SK-N-SH (cell line): ENCODE measurements at regions not wholly inside any gene's neighbourhood (a gene's known extent, or its start where the extent isn't known, plus 50 kb on each side); places are given as distances from the start of the nearest gene placed in this dataset.

Source experiments
- CTCF ChIA-PET: fragments of 300-600, 350-600 bp; formaldehyde crosslinking; extraction: SDS; loops from one replicate; lab custom pipeline; 2021; lab: Yijun Ruan, JAX
- POLR2A ChIA-PET: fragments of 350-600 bp; sonication (Branson Sonifier 250); formaldehyde crosslinking; extraction: SDS; loops from one replicate; lab custom pipeline; 2020; ENCODE audit warnings: antibody characterized with exemption, inconsistent platforms; lab: Yijun Ruan, JAX
- DNase-seq: peaks from one replicate; pipeline ENCODE4 v3.0.0; 2012
- H2AFZ ChIP-seq: fragments of 200-600 bp; sonication (generic); 2 replicates; pipeline ENCODE4 v1.8.1; 2016; ENCODE audit warnings: antibody characterized with exemption, mild to moderate bottlenecking, low read depth
- H3F3A ChIP-seq: fragments of 200-600 bp; sonication (generic); replicated peaks from 2 replicates; pipeline ENCODE3; 2016; ENCODE audit warnings: antibody characterized with exemption, mild to moderate bottlenecking; ENCODE audit not compliant: insufficient read depth
- H3K27ac ChIP-seq, 2 experiments: fragments of 200-500 bp in 1 of 2; fragments of 200-600 bp in 1 of 2; sonication (Bioruptor generic) in 1 of 2; sonication (generic), shearing (Covaris generic) in 1 of 2; 2 replicates each; pipeline versions ENCODE4 v1.5.1 to v1.6.1; 2014 to 2016; ENCODE audit warnings: low read depth in 2 of 2, inconsistent platforms in 1 of 2, low read length in 1 of 2, mild to moderate bottlenecking in 1 of 2, mixed read lengths in 1 of 2
- H3K27me3 ChIP-seq: fragments of 200-600 bp; sonication (generic), shearing (Covaris generic); 2 replicates; pipeline ENCODE4 v1.6.1; 2016; ENCODE audit warnings: mixed run types; ENCODE audit not compliant: insufficient read depth
- H3K36me3 ChIP-seq, 2 experiments: fragments of 200-500 bp in 1 of 2; fragments of 200-600 bp in 1 of 2; sonication (Bioruptor generic) in 1 of 2; sonication (generic) in 1 of 2; replicated peaks in 1 of 2; 2 replicates each; pipeline versions ENCODE3 to v1.5.1; 2014 to 2016; ENCODE audit warnings: low read length in 1 of 2, mild to moderate bottlenecking in 1 of 2; ENCODE audit not compliant: insufficient read depth in 2 of 2, control insufficient read depth in 1 of 2
- H3K4me1 ChIP-seq, 2 experiments: fragments of 200-500 bp in 1 of 2; fragments of 200-600 bp in 1 of 2; sonication (Bioruptor generic) in 1 of 2; sonication (generic), shearing (Covaris generic) in 1 of 2; 2 replicates each; pipeline versions ENCODE4 v1.5.1 to v1.6.1; 2014 to 2016; ENCODE audit warnings: low read depth in 1 of 2, low read length in 1 of 2, mixed run types in 1 of 2; ENCODE audit not compliant: insufficient read depth in 2 of 2, control insufficient read depth in 1 of 2
- H3K4me2 ChIP-seq: fragments of 200-600 bp; sonication (generic), shearing (Covaris generic); 2 replicates; pipeline ENCODE4 v1.6.1; 2017; ENCODE audit warnings: mixed run types
- H3K4me3 ChIP-seq, 2 experiments: fragments of 200-500 bp in 1 of 2; fragments of 200-600 bp in 1 of 2; sonication (Bioruptor generic) in 1 of 2; sonication (generic), shearing (Covaris generic) in 1 of 2; 2 replicates each; pipeline versions ENCODE4 v1.5.1 to v1.8.1; 2014 to 2016; ENCODE audit warnings: low read depth in 2 of 2, inconsistent platforms in 1 of 2, low read length in 1 of 2, mild to moderate bottlenecking in 1 of 2, mixed read lengths in 1 of 2, moderate library complexity in 1 of 2
- H3K79me2 ChIP-seq: fragments of 200-600 bp; sonication (generic); 2 replicates; pipeline ENCODE4 v1.8.1; 2017; ENCODE audit warnings: mild to moderate bottlenecking; ENCODE audit not compliant: insufficient read depth
- H3K9ac ChIP-seq: fragments of 200-600 bp; sonication (generic); 2 replicates; pipeline ENCODE4 v1.6.1; 2017; ENCODE audit warnings: mixed run types
- H3K9me2 ChIP-seq: fragments of 200-600 bp; sonication (generic); 2 replicates; pipeline ENCODE4 v1.6.1; 2017; ENCODE audit warnings: mixed run types
- H3K9me3 ChIP-seq: fragments of 200-600 bp; sonication (generic); 2 replicates; pipeline ENCODE4 v1.6.1; 2017; ENCODE audit warnings: mixed run types, mild to moderate bottlenecking, moderate library complexity
- H4K20me1 ChIP-seq: fragments of 200-600 bp; sonication (generic); 2 replicates; pipeline ENCODE4 v1.6.1; 2017; ENCODE audit warnings: mild to moderate bottlenecking, mixed run types; ENCODE audit not compliant: insufficient read depth
- CTCF ChIP-seq: fragments of 200-600 bp; sonication (generic); IDR thresholded peaks from 2 replicates; pipeline ENCODE4 v1.6.1; 2017; ENCODE audit warnings: antibody characterized with exemption, mild to moderate bottlenecking, moderate library complexity
- ELF1 ChIP-seq: IDR thresholded peaks from 2 replicates; pipeline ENCODE4 v1.4.0; 2012
- FOXJ3 ChIP-seq: sonication (generic); formaldehyde crosslinking; IDR thresholded peaks from 2 replicates; pipeline ENCODE4 v1.5.1; 2020; ENCODE audit warnings: mild to moderate bottlenecking, missing genetic modification reagents
- FOXM1 ChIP-seq: IDR thresholded peaks from 2 replicates; pipeline ENCODE4 v1.4.0; 2012; ENCODE audit warnings: low read depth, mild to moderate bottlenecking
- GABPA ChIP-seq: IDR thresholded peaks from 2 replicates; pipeline ENCODE4 v1.4.0; 2012; ENCODE audit warnings: low read depth, mild to moderate bottlenecking
- GATA2 ChIP-seq: sonication (generic); formaldehyde crosslinking; IDR thresholded peaks from 2 replicates; pipeline ENCODE4 v1.5.0; 2020; ENCODE audit warnings: mild to moderate bottlenecking, missing genetic modification reagents
- JUND ChIP-seq: IDR thresholded peaks from 2 replicates; pipeline ENCODE4 v1.4.0; 2012
- MAX ChIP-seq: IDR thresholded peaks from 2 replicates; pipeline ENCODE4 v1.4.0; 2012; ENCODE audit warnings: low read depth
- MXI1 ChIP-seq: IDR thresholded peaks from 2 replicates; pipeline ENCODE4 v1.6.1; 2012; ENCODE audit warnings: mild to moderate bottlenecking, low read depth, low read length, improper control_type of control experiment
- NFIC ChIP-seq: IDR thresholded peaks from 2 replicates; pipeline ENCODE4 v1.4.0; 2012; ENCODE audit warnings: borderline replicate concordance
- NRF1 ChIP-seq: IDR thresholded peaks from 2 replicates; pipeline ENCODE4 v1.6.1; 2012; ENCODE audit warnings: low read depth, mild to moderate bottlenecking, low read length
- RAD21 ChIP-seq: IDR thresholded peaks from 2 replicates; pipeline ENCODE4 v1.6.1; 2012; ENCODE audit warnings: mild to moderate bottlenecking, low read length
- SMC3 ChIP-seq: IDR thresholded peaks from 2 replicates; pipeline ENCODE4 v1.6.1; 2012; ENCODE audit warnings: low read depth, low read length, improper control_type of control experiment
- TAF1 ChIP-seq: IDR thresholded peaks from 2 replicates; pipeline ENCODE4 v1.6.1; 2012; ENCODE audit warnings: low read depth, mild to moderate bottlenecking, low read length, moderate library complexity, borderline replicate concordance
- TEAD4 ChIP-seq: IDR thresholded peaks from 2 replicates; pipeline ENCODE4 v1.4.0; 2012; ENCODE audit warnings: mild to moderate bottlenecking, borderline replicate concordance; ENCODE audit not compliant: insufficient read depth
- YY1 ChIP-seq: IDR thresholded peaks from 2 replicates; pipeline ENCODE4 v1.4.0; 2012; ENCODE audit warnings: low read depth, mild to moderate bottlenecking
- WGBS: methylation state at CpG from one replicate; pipeline ENCODE4 v1.1.6; 2017; ENCODE audit warnings: low lambda C conversion rate; 5-methylcytosine and 5-hydroxymethylcytosine counted together
- TF ChIP-seq, protein P1 (sequence below): fragments of 150-350 bp; IDR thresholded peaks from 2 replicates; pipeline ENCODE4 v1.6.1; 2016; ENCODE audit warnings: mild to moderate bottlenecking, low read depth, low read length
- TF ChIP-seq, protein P2 (sequence below): fragments of 150-350 bp; IDR thresholded peaks from 2 replicates; pipeline ENCODE4 v1.6.1; 2017; ENCODE audit warnings: antibody characterized with exemption, low read length, low read depth, borderline replicate concordance

GRCh38 chr7:79911420-79911819 lies 223.2 kb upstream of the GNAI1 start:
- TF ChIP-seq SMC3 (no peak), GATA2 (no peak), TEAD4 (no peak), CTCF (no peak), TAF1 (no peak), JUND (no peak), RAD21 (no peak), YY1 (no peak), MAX (no peak), NFIC (no peak), NRF1 (no peak), ELF1 (no peak), MXI1 (no peak), FOXJ3 (no peak), GABPA (no peak), FOXM1 (no peak)
- TF ChIP-seq, protein P1, sequence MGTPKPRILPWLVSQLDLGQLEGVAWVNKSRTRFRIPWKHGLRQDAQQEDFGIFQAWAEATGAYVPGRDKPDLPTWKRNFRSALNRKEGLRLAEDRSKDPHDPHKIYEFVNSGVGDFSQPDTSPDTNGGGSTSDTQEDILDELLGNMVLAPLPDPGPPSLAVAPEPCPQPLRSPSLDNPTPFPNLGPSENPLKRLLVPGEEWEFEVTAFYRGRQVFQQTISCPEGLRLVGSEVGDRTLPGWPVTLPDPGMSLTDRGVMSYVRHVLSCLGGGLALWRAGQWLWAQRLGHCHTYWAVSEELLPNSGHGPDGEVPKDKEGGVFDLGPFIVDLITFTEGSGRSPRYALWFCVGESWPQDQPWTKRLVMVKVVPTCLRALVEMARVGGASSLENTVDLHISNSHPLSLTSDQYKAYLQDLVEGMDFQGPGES: no peak
- TF ChIP-seq, protein P2, sequence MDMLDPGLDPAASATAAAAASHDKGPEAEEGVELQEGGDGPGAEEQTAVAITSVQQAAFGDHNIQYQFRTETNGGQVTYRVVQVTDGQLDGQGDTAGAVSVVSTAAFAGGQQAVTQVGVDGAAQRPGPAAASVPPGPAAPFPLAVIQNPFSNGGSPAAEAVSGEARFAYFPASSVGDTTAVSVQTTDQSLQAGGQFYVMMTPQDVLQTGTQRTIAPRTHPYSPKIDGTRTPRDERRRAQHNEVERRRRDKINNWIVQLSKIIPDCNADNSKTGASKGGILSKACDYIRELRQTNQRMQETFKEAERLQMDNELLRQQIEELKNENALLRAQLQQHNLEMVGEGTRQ: no peak
- H3K79me2 ChIP-seq: no peaks in the 10 kb centered on the region
- no peak overlapping the region for H2AFZ ChIP-seq
- WGBS: 81% methylated on average over 3 of the region's 3 CpGs
- CTCF ChIA-PET: no interaction called here
- H3K36me3 ChIP-seq: no peaks in the 10 kb centered on the region
- no peak overlapping the region for H3K9ac ChIP-seq
- H3K27ac ChIP-seq: no peak overlapping the region
- H4K20me1 ChIP-seq: no peaks in the 10 kb centered on the region
- H3F3A ChIP-seq: no peaks in the 10 kb centered on the region
- no peaks in the 10 kb centered on the region for H3K27me3 ChIP-seq
- no peak overlapping the region for H3K4me2 ChIP-seq
- H3K4me3 ChIP-seq: no peak overlapping the region
- no peaks in the 10 kb centered on the region for H3K9me3 ChIP-seq
- no peaks in the 10 kb centered on the region for H3K9me2 ChIP-seq
- no peaks in the 10 kb centered on the region for H3K4me1 ChIP-seq
- POLR2A ChIA-PET: no interaction called here
- DNase-seq: no peak
